OCI-LY3 (cell line): ENCODE measurements at regions not wholly inside any gene's neighbourhood (a gene's known extent, or its start where the extent isn't known, plus 50 kb on each side); places are given as distances from the start of the nearest gene placed in this dataset.

Experiments
- EZH2phosphoT487 ChIP-seq: fragments of 200-600 bp; shearing (Covaris generic); IDR thresholded peaks from 2 replicates; pipeline ENCODE4 v1.6.1; 2018; ENCODE audit warnings: antibody characterized with exemption, mixed run types, low read depth
- TF ChIP-seq, protein P1 (sequence below): fragments of 200-600, 300-600 bp; sonication (generic); IDR thresholded peaks from 2 replicates; pipeline ENCODE4 v1.5.1; 2014; ENCODE audit warnings: antibody characterized with exemption, low read length, low read depth

- TF ChIP-seq, protein P1, sequence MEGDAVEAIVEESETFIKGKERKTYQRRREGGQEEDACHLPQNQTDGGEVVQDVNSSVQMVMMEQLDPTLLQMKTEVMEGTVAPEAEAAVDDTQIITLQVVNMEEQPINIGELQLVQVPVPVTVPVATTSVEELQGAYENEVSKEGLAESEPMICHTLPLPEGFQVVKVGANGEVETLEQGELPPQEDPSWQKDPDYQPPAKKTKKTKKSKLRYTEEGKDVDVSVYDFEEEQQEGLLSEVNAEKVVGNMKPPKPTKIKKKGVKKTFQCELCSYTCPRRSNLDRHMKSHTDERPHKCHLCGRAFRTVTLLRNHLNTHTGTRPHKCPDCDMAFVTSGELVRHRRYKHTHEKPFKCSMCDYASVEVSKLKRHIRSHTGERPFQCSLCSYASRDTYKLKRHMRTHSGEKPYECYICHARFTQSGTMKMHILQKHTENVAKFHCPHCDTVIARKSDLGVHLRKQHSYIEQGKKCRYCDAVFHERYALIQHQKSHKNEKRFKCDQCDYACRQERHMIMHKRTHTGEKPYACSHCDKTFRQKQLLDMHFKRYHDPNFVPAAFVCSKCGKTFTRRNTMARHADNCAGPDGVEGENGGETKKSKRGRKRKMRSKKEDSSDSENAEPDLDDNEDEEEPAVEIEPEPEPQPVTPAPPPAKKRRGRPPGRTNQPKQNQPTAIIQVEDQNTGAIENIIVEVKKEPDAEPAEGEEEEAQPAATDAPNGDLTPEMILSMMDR: no peak
- no peak for TF ChIP-seq EZH2phosphoT487
Measured at GRCh38 chr15:93314245-93314644, 225.2 kb upstream of the RGMA start.
